SK-N-SH (cell line): ENCODE measurements at regions not wholly inside any gene's neighbourhood (a gene's known extent, or its start where the extent isn't known, plus 50 kb on each side); places are given as distances from the start of the nearest gene placed in this dataset.

ENCODE experiments used
- CTCF ChIA-PET: fragments of 300-600, 350-600 bp; formaldehyde crosslinking; extraction: SDS; loops from one replicate; lab custom pipeline; 2021; lab: Yijun Ruan, JAX
- POLR2A ChIA-PET: fragments of 350-600 bp; sonication (Branson Sonifier 250); formaldehyde crosslinking; extraction: SDS; loops from one replicate; lab custom pipeline; 2020; ENCODE audit warnings: antibody characterized with exemption, inconsistent platforms; lab: Yijun Ruan, JAX
- DNase-seq: peaks from one replicate; pipeline ENCODE4 v3.0.0; 2012
- H2AFZ ChIP-seq: fragments of 200-600 bp; sonication (generic); 2 replicates; pipeline ENCODE4 v1.8.1; 2016; ENCODE audit warnings: antibody characterized with exemption, mild to moderate bottlenecking, low read depth
- H3F3A ChIP-seq: fragments of 200-600 bp; sonication (generic); replicated peaks from 2 replicates; pipeline ENCODE3; 2016; ENCODE audit warnings: antibody characterized with exemption, mild to moderate bottlenecking; ENCODE audit not compliant: insufficient read depth
- H3K27ac ChIP-seq, 2 experiments: fragments of 200-500 bp in 1 of 2; fragments of 200-600 bp in 1 of 2; sonication (Bioruptor generic) in 1 of 2; sonication (generic), shearing (Covaris generic) in 1 of 2; 2 replicates each; pipeline versions ENCODE4 v1.5.1 to v1.6.1; 2014 to 2016; ENCODE audit warnings: low read depth in 2 of 2, inconsistent platforms in 1 of 2, low read length in 1 of 2, mild to moderate bottlenecking in 1 of 2, mixed read lengths in 1 of 2
- H3K27me3 ChIP-seq: fragments of 200-600 bp; sonication (generic), shearing (Covaris generic); 2 replicates; pipeline ENCODE4 v1.6.1; 2016; ENCODE audit warnings: mixed run types; ENCODE audit not compliant: insufficient read depth
- H3K36me3 ChIP-seq, 2 experiments: fragments of 200-500 bp in 1 of 2; fragments of 200-600 bp in 1 of 2; sonication (Bioruptor generic) in 1 of 2; sonication (generic) in 1 of 2; replicated peaks in 1 of 2; 2 replicates each; pipeline versions ENCODE3 to v1.5.1; 2014 to 2016; ENCODE audit warnings: low read length in 1 of 2, mild to moderate bottlenecking in 1 of 2; ENCODE audit not compliant: insufficient read depth in 2 of 2, control insufficient read depth in 1 of 2
- H3K4me1 ChIP-seq, 2 experiments: fragments of 200-500 bp in 1 of 2; fragments of 200-600 bp in 1 of 2; sonication (Bioruptor generic) in 1 of 2; sonication (generic), shearing (Covaris generic) in 1 of 2; 2 replicates each; pipeline versions ENCODE4 v1.5.1 to v1.6.1; 2014 to 2016; ENCODE audit warnings: low read depth in 1 of 2, low read length in 1 of 2, mixed run types in 1 of 2; ENCODE audit not compliant: insufficient read depth in 2 of 2, control insufficient read depth in 1 of 2
- H3K4me2 ChIP-seq: fragments of 200-600 bp; sonication (generic), shearing (Covaris generic); 2 replicates; pipeline ENCODE4 v1.6.1; 2017; ENCODE audit warnings: mixed run types
- H3K4me3 ChIP-seq, 2 experiments: fragments of 200-500 bp in 1 of 2; fragments of 200-600 bp in 1 of 2; sonication (Bioruptor generic) in 1 of 2; sonication (generic), shearing (Covaris generic) in 1 of 2; 2 replicates each; pipeline versions ENCODE4 v1.5.1 to v1.8.1; 2014 to 2016; ENCODE audit warnings: low read depth in 2 of 2, inconsistent platforms in 1 of 2, low read length in 1 of 2, mild to moderate bottlenecking in 1 of 2, mixed read lengths in 1 of 2, moderate library complexity in 1 of 2
- H3K79me2 ChIP-seq: fragments of 200-600 bp; sonication (generic); 2 replicates; pipeline ENCODE4 v1.8.1; 2017; ENCODE audit warnings: mild to moderate bottlenecking; ENCODE audit not compliant: insufficient read depth
- H3K9ac ChIP-seq: fragments of 200-600 bp; sonication (generic); 2 replicates; pipeline ENCODE4 v1.6.1; 2017; ENCODE audit warnings: mixed run types
- H3K9me2 ChIP-seq: fragments of 200-600 bp; sonication (generic); 2 replicates; pipeline ENCODE4 v1.6.1; 2017; ENCODE audit warnings: mixed run types
- H3K9me3 ChIP-seq: fragments of 200-600 bp; sonication (generic); 2 replicates; pipeline ENCODE4 v1.6.1; 2017; ENCODE audit warnings: mixed run types, mild to moderate bottlenecking, moderate library complexity
- H4K20me1 ChIP-seq: fragments of 200-600 bp; sonication (generic); 2 replicates; pipeline ENCODE4 v1.6.1; 2017; ENCODE audit warnings: mild to moderate bottlenecking, mixed run types; ENCODE audit not compliant: insufficient read depth
- CHD2 ChIP-seq: fragments of 150-350 bp; IDR thresholded peaks from 2 replicates; pipeline ENCODE4 v1.6.1; 2018; ENCODE audit warnings: low read length; ENCODE audit not compliant: partially characterized antibody
- ELF1 ChIP-seq: IDR thresholded peaks from 2 replicates; pipeline ENCODE4 v1.4.0; 2012
- EP300 ChIP-seq, 2 experiments: IDR thresholded peaks; 2 replicates each; pipeline versions ENCODE4 v1.4.0 to v1.6.1; 2012; ENCODE audit warnings: borderline replicate concordance in 1 of 2, low read depth in 1 of 2, low read length in 1 of 2
- EZH2phosphoT487 ChIP-seq: fragments of 200-600 bp; sonication (generic); IDR thresholded peaks from 2 replicates; pipeline ENCODE4 v1.6.1; 2017; ENCODE audit warnings: low read depth, mixed run types, mild to moderate bottlenecking, antibody characterized with exemption, moderate library complexity, borderline replicate concordance
- FOXJ3 ChIP-seq: sonication (generic); formaldehyde crosslinking; IDR thresholded peaks from 2 replicates; pipeline ENCODE4 v1.5.1; 2020; ENCODE audit warnings: mild to moderate bottlenecking, missing genetic modification reagents
- FOXM1 ChIP-seq: IDR thresholded peaks from 2 replicates; pipeline ENCODE4 v1.4.0; 2012; ENCODE audit warnings: low read depth, mild to moderate bottlenecking
- GABPA ChIP-seq: IDR thresholded peaks from 2 replicates; pipeline ENCODE4 v1.4.0; 2012; ENCODE audit warnings: low read depth, mild to moderate bottlenecking
- MEF2A ChIP-seq: IDR thresholded peaks from 2 replicates; pipeline ENCODE4 v1.4.0; 2012; ENCODE audit warnings: low read depth, borderline replicate concordance
- NFIC ChIP-seq: IDR thresholded peaks from 2 replicates; pipeline ENCODE4 v1.4.0; 2012; ENCODE audit warnings: borderline replicate concordance
- NRF1 ChIP-seq: IDR thresholded peaks from 2 replicates; pipeline ENCODE4 v1.6.1; 2012; ENCODE audit warnings: low read depth, mild to moderate bottlenecking, low read length
- POLR2AphosphoS5 ChIP-seq: IDR thresholded peaks from 2 replicates; pipeline ENCODE4 v1.6.1; 2012; ENCODE audit warnings: low read depth, low read length
- RAD21 ChIP-seq: IDR thresholded peaks from 2 replicates; pipeline ENCODE4 v1.6.1; 2012; ENCODE audit warnings: mild to moderate bottlenecking, low read length
- RCOR1 ChIP-seq: fragments of 150-350 bp; IDR thresholded peaks from 2 replicates; pipeline ENCODE4 v1.6.1; 2017; ENCODE audit warnings: antibody characterized with exemption, low read length
- RXRA ChIP-seq: IDR thresholded peaks from 2 replicates; pipeline ENCODE4 v1.4.0; 2012; ENCODE audit warnings: low read depth, mild to moderate bottlenecking, borderline replicate concordance
- TCF12 ChIP-seq: IDR thresholded peaks from 2 replicates; pipeline ENCODE4 v1.4.0; 2012
- ZBTB33 ChIP-seq: IDR thresholded peaks from 2 replicates; pipeline ENCODE4 v1.4.0; 2012; ENCODE audit warnings: low read depth, borderline replicate concordance
- WGBS: methylation state at CpG from one replicate; pipeline ENCODE4 v1.1.6; 2017; ENCODE audit warnings: low lambda C conversion rate; 5-methylcytosine and 5-hydroxymethylcytosine counted together
- TF ChIP-seq, protein P1 (sequence below): fragments of 200-600 bp; sonication (generic); IDR thresholded peaks from 2 replicates; pipeline ENCODE4 v1.6.1; 2017; ENCODE audit warnings: antibody characterized with exemption, mild to moderate bottlenecking, moderate library complexity
- TF ChIP-seq, protein P2 (sequence below): fragments of 150-350 bp; IDR thresholded peaks from 2 replicates; pipeline ENCODE4 v1.6.1; 2016; ENCODE audit warnings: mild to moderate bottlenecking, low read depth, low read length

- Histone ChIP-seq H3K9me3 (no peaks in the 10 kb centered on the region), H3K4me3 (no peak overlapping the region), H3K4me1 (peaks cover 0 to 11% of the 10 kb centered on the region in 2 experiments; a peak in 1 of 4 replicates), H3K27me3 (no peaks in the 10 kb centered on the region), H3K36me3 (no peaks in the 10 kb centered on the region), H2AFZ (no peak overlapping the region), H3K79me2 (no peaks in the 10 kb centered on the region), H4K20me1 (no peaks in the 10 kb centered on the region), H3K4me2 (no peak overlapping the region), H3K27ac (no peak overlapping the region), H3F3A (no peaks in the 10 kb centered on the region)
- 43% methylated on average over 2 of the region's 3 CpGs for WGBS
- DNase-seq, result no peak
- CTCF ChIA-PET, result interaction anchor here (1.1 kb wide), 1 partner anchor 378 kb away, joined by 4 read pairs; no protein-coding TSS in a partner anchor
- POLR2A ChIA-PET, result no interaction called here
- TF ChIP-seq FOXJ3 (no peak), CHD2 (no peak), ELF1 (no peak), MEF2A (no peak), EZH2phosphoT487 (no peak), RCOR1 (no peak), POLR2AphosphoS5 (no peak), GABPA (no peak), TCF12 (no peak), NRF1 (no peak), FOXM1 (no peak), EP300 (IDR thresholded peaks at IDR 0.05; ENCODE audit: borderline replicate concordance in 1 of 2, low read depth in 1 of 2, low read length in 1 of 2) (no peak), NFIC (no peak), RAD21 (no peak), ZBTB33 (no peak), RXRA (no peak)
- TF ChIP-seq, protein P1, sequence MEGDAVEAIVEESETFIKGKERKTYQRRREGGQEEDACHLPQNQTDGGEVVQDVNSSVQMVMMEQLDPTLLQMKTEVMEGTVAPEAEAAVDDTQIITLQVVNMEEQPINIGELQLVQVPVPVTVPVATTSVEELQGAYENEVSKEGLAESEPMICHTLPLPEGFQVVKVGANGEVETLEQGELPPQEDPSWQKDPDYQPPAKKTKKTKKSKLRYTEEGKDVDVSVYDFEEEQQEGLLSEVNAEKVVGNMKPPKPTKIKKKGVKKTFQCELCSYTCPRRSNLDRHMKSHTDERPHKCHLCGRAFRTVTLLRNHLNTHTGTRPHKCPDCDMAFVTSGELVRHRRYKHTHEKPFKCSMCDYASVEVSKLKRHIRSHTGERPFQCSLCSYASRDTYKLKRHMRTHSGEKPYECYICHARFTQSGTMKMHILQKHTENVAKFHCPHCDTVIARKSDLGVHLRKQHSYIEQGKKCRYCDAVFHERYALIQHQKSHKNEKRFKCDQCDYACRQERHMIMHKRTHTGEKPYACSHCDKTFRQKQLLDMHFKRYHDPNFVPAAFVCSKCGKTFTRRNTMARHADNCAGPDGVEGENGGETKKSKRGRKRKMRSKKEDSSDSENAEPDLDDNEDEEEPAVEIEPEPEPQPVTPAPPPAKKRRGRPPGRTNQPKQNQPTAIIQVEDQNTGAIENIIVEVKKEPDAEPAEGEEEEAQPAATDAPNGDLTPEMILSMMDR, result no peak
- TF ChIP-seq, protein P2, sequence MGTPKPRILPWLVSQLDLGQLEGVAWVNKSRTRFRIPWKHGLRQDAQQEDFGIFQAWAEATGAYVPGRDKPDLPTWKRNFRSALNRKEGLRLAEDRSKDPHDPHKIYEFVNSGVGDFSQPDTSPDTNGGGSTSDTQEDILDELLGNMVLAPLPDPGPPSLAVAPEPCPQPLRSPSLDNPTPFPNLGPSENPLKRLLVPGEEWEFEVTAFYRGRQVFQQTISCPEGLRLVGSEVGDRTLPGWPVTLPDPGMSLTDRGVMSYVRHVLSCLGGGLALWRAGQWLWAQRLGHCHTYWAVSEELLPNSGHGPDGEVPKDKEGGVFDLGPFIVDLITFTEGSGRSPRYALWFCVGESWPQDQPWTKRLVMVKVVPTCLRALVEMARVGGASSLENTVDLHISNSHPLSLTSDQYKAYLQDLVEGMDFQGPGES, result no peak
- TF ChIP-seq, all 33 proteins: peak for 0
- no peak overlapping the region for H3K9ac ChIP-seq
- no peaks in the 10 kb centered on the region for H3K9me2 ChIP-seq
These were observed 120.8 kb downstream of the MAFB start for GRCh38 chr20:40568200-40568599.
